ENCODE measurements at regions not wholly inside any gene's neighbourhood (a gene's known extent, or its start where the extent isn't known, plus 50 kb on each side); places are given as distances from the start of the nearest gene placed in this dataset.

DNA sequence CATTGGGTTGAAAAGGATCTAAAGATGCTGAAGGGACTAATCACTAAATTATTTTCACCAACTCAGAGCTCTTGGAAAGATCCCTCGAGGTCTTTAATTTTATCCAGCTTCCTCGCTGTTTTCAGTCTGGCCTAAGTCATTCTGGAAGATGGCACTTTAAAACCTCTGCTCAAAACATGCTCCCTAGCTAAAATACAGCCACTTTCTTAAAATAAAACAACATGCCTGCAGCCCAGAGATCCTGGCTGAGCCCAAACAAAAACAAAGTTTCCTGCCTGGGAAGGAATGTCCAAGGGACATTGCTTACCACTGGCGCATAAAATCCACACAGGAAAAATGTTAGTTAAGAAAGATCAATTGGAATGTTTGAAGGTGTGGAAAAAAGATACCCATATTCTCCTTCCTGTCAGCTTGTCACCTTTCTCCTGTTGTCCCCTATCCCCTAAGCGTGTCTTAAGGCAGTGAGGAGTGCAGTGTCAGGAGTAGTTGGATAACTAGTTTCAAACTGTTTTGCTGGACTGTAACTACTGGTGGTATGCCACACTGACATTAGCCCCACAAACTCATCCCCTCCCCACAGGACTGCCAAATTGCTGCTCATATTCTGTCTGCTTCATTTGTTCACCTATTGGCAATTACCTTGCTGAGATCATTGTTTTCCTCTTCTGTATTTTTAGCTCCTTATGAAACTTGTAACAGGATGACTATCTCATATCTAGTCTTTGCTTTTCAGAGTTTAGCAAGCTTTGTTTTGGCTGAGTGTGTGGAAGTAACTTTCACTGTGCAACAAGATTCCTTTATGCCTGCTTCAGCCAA, 108.3 kb upstream of the SESN3 start:
- TF ChIP-seq, protein P1, sequence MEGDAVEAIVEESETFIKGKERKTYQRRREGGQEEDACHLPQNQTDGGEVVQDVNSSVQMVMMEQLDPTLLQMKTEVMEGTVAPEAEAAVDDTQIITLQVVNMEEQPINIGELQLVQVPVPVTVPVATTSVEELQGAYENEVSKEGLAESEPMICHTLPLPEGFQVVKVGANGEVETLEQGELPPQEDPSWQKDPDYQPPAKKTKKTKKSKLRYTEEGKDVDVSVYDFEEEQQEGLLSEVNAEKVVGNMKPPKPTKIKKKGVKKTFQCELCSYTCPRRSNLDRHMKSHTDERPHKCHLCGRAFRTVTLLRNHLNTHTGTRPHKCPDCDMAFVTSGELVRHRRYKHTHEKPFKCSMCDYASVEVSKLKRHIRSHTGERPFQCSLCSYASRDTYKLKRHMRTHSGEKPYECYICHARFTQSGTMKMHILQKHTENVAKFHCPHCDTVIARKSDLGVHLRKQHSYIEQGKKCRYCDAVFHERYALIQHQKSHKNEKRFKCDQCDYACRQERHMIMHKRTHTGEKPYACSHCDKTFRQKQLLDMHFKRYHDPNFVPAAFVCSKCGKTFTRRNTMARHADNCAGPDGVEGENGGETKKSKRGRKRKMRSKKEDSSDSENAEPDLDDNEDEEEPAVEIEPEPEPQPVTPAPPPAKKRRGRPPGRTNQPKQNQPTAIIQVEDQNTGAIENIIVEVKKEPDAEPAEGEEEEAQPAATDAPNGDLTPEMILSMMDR (conservative IDR thresholded peaks at IDR 0.05 in 1 of 2, IDR thresholded peaks at IDR 0.05 in 1 of 2; ENCODE audit: low read depth in 1 of 2, low read length in 2 of 2), result no peak
- TF ChIP-seq EZH2 (IDR thresholded peaks at IDR 0.05; ENCODE audit: low read length, missing control alignments), result no peak
